CD14-positive monocyte (primary cell): ENCODE measurements at regions not wholly inside any gene's neighbourhood (a gene's known extent, or its start where the extent isn't known, plus 50 kb on each side); places are given as distances from the start of the nearest gene placed in this dataset.

ENCODE experiments used
- DNase-seq, 3 donors: peaks; one replicate each; pipeline ENCODE4 v3.0.0-alpha.2; 2011 to 2022
- H2AFZ ChIP-seq: 2 replicates; pipeline ENCODE4 v1.6.0; 2012; ENCODE audit warnings: mild to moderate bottlenecking, low read depth, low read length, inconsistent platforms; ENCODE audit not compliant: insufficient read depth, poor library complexity, severe bottlenecking
- H3K27ac ChIP-seq, 2 donors: 1 replicate in 1 of 2; 2 replicates in 1 of 2; pipeline ENCODE4 v1.5.1; 2012 to 2013; ENCODE audit warnings: low read length in 2 of 2, control low read depth in 1 of 2, inconsistent platforms in 1 of 2, low read depth in 1 of 2, mild to moderate bottlenecking in 1 of 2
- H3K27me3 ChIP-seq, 2 donors: one replicate each; pipeline versions ENCODE4 v1.6.0 to v1.6.1; 2011 to 2013; ENCODE audit warnings: low read length in 2 of 2; ENCODE audit not compliant: control insufficient read depth in 2 of 2, insufficient read depth in 2 of 2
- H3K36me3 ChIP-seq, 2 donors: replicated peaks in 1 of 2; 1 replicate in 1 of 2; 2 replicates in 1 of 2; pipeline versions ENCODE4 v1.5.1 to v1.6.1; 2012 to 2013; ENCODE audit warnings: low read length in 2 of 2, control low read depth in 1 of 2, inconsistent platforms in 1 of 2, mild to moderate bottlenecking in 1 of 2; ENCODE audit not compliant: insufficient read depth in 2 of 2, control insufficient read depth in 1 of 2
- H3K4me1 ChIP-seq, 2 donors: 1 replicate in 1 of 2; 2 replicates in 1 of 2; pipeline versions ENCODE4 v1.5.1 to v1.6.1; 2012 to 2013; ENCODE audit warnings: low read length in 2 of 2, control low read depth in 1 of 2, inconsistent platforms in 1 of 2, mild to moderate bottlenecking in 1 of 2, moderate library complexity in 1 of 2; ENCODE audit not compliant: insufficient read depth in 2 of 2, control insufficient read depth in 1 of 2
- H3K4me2 ChIP-seq: replicated peaks from 2 replicates; pipeline ENCODE3; 2012; ENCODE audit warnings: low read length, moderate library complexity, mild to moderate bottlenecking; ENCODE audit not compliant: poor library complexity, severe bottlenecking; ENCODE audit errors: extremely low read depth
- H3K4me3 ChIP-seq, 3 experiments: fragments of 200-600 bp in 1 of 3; sonication (generic) in 1 of 3; replicated peaks in 1 of 3; 1 replicate in 2 of 3; 2 replicates in 1 of 3; pipeline ENCODE4 v1.5.1; 2011 to 2013; ENCODE audit warnings: low read length in 3 of 3, mild to moderate bottlenecking in 3 of 3, control low read depth in 2 of 3, low read depth in 2 of 3, inconsistent platforms in 1 of 3, moderate library complexity in 1 of 3
- H3K79me2 ChIP-seq: 2 replicates; pipeline ENCODE4 v1.6.0; 2012; ENCODE audit warnings: mild to moderate bottlenecking, control low read depth, inconsistent platforms, low read length, moderate library complexity; ENCODE audit not compliant: insufficient read depth
- H3K9ac ChIP-seq: 2 replicates; pipeline ENCODE4 v1.6.0; 2017; ENCODE audit warnings: low read length, mild to moderate bottlenecking; ENCODE audit not compliant: insufficient read depth, poor library complexity, severe bottlenecking
- H3K9me3 ChIP-seq, 2 donors: replicated peaks in 1 of 2; 1 replicate in 1 of 2; 2 replicates in 1 of 2; pipeline versions ENCODE4 v1.5.1 to v1.6.1; 2012 to 2013; ENCODE audit warnings: low read length in 2 of 2, control low read depth in 1 of 2; ENCODE audit not compliant: control insufficient read depth in 1 of 2, insufficient read depth in 1 of 2
- H4K20me1 ChIP-seq: 2 replicates; pipeline ENCODE4 v1.6.0; 2012; ENCODE audit warnings: mild to moderate bottlenecking, low read length, control low read depth, moderate library complexity; ENCODE audit not compliant: insufficient read depth
- H3K27ac Mint-ChIP-seq, 7 donors: one replicate each; pipeline ENCODE4 v1.8.0; 2020; ENCODE audit warnings: mild to moderate bottlenecking in 7 of 7, mixed read lengths in 7 of 7, moderate library complexity in 6 of 7, inconsistent platforms in 2 of 7
- H3K27me3 Mint-ChIP-seq, 3 donors: one replicate each; pipeline ENCODE4 v1.8.0; 2021 to 2022; ENCODE audit warnings: low read depth in 3 of 3, mild to moderate bottlenecking in 3 of 3, mixed read lengths in 3 of 3, moderate library complexity in 3 of 3, inconsistent platforms in 1 of 3
- H3K36me3 Mint-ChIP-seq, 2 donors: one replicate each; pipeline ENCODE4 v1.8.0; 2020; ENCODE audit warnings: mixed read lengths in 2 of 2, inconsistent platforms in 1 of 2, mild to moderate bottlenecking in 1 of 2
- H3K4me1 Mint-ChIP-seq: one replicate; pipeline ENCODE4 v1.8.0; 2020; ENCODE audit warnings: mild to moderate bottlenecking, mixed read lengths
- H3K4me3 Mint-ChIP-seq, 2 donors: one replicate each; pipeline ENCODE4 v1.8.0; 2020; ENCODE audit warnings: mild to moderate bottlenecking in 2 of 2, mixed read lengths in 2 of 2, moderate library complexity in 1 of 2
- H3K9me3 Mint-ChIP-seq, 7 donors: one replicate each; pipeline ENCODE4 v1.8.0; 2020 to 2022; ENCODE audit warnings: mixed read lengths in 7 of 7, mild to moderate bottlenecking in 6 of 7, moderate library complexity in 6 of 7, inconsistent platforms in 2 of 7
- CTCF ChIP-seq: fragments of 200-600 bp; IDR thresholded peaks from one replicate; pipeline ENCODE4 v1.8.0; 2022; ENCODE audit warnings: antibody characterized with exemption, mild to moderate bottlenecking
- WGBS: methylation state at CpG from one replicate; pipeline ENCODE4 v1.1.5; 2013; ENCODE audit warnings: missing lambda C conversion rate; ENCODE audit not compliant: insufficient coverage; 5-methylcytosine and 5-hydroxymethylcytosine counted together
- intact Hi-C, 2 donors: fragments of 100-400 bp; cut with micrococcal nuclease; formaldehyde crosslinking; loops; one replicate each; pipeline versions ENCODE4 v1.15.0 to v1.15.1; 2023

GRCh38 chr13:57018915-57019314 is 121.8 kb upstream of the PRR20A start:
- Mint-ChIP-seq H3K4me1 (no peaks in the 10 kb centered on the region), H3K27ac (no peak overlapping the region), H3K36me3 (no peaks in the 10 kb centered on the region), H3K27me3 (no peaks in the 10 kb centered on the region), H3K4me3 (no peak overlapping the region), H3K9me3 (peaks cover under 1 to 17% (median 3%) of the 10 kb centered on the region in 7 donors)
- no peaks in the 10 kb centered on the region for H3K79me2 ChIP-seq
- H3K9me3 ChIP-seq = peaks cover 13 to 22% of the 10 kb centered on the region in 2 donors
- H2AFZ ChIP-seq = no peak overlapping the region
- no peak overlapping the region for H3K4me3 ChIP-seq
- no peaks in the 10 kb centered on the region for H3K36me3 ChIP-seq
- no peaks in the 10 kb centered on the region for H3K27me3 ChIP-seq
- intact Hi-C loops = no loop called here
- WGBS = 85% methylated on average over 4 of the region's 8 CpGs
- H3K4me2 ChIP-seq = no peak overlapping the region
- H3K9ac ChIP-seq = no peak overlapping the region
- H4K20me1 ChIP-seq = no peaks in the 10 kb centered on the region
- no peaks in the 10 kb centered on the region for H3K4me1 ChIP-seq
- no peak overlapping the region for H3K27ac ChIP-seq
- no peak for TF ChIP-seq CTCF
- DNase-seq = no peak

- 100% methylated on average over 2 of the region's 6 CpGs for WGBS
Observed at GRCh38 chr13:57030671-57031070, 110.0 kb upstream of the PRR20A start.

More at GRCh38 chr13:57030671-57031070, 110.0 kb upstream of the PRR20A start:
- Mint-ChIP-seq H3K27me3 (no peaks in the 10 kb centered on the region), H3K27ac (no peak overlapping the region), H3K9me3 (peaks cover 0 to 13% (median 4%) of the 10 kb centered on the region in 7 donors), H3K36me3 (no peaks in the 10 kb centered on the region), H3K4me1 (no peaks in the 10 kb centered on the region), H3K4me3 (no peak overlapping the region)
- Histone ChIP-seq H3K4me1 (no peaks in the 10 kb centered on the region), H3K4me2 (no peak overlapping the region), H3K79me2 (no peaks in the 10 kb centered on the region), H3K9me3 (peaks cover 8 to 12% of the 10 kb centered on the region in 2 donors), H3K27me3 (no peaks in the 10 kb centered on the region), H3K36me3 (no peaks in the 10 kb centered on the region), H2AFZ (no peak overlapping the region), H4K20me1 (no peaks in the 10 kb centered on the region), H3K9ac (no peak overlapping the region), H3K4me3 (no peak overlapping the region), H3K27ac (no peak overlapping the region)
- no peak for TF ChIP-seq CTCF
- no peak for DNase-seq
- intact Hi-C loops = no loop called here
